DMS 273 (cell line): ENCODE measurements at regions not wholly inside any gene's neighbourhood (a gene's known extent, or its start where the extent isn't known, plus 50 kb on each side); places are given as distances from the start of the nearest gene placed in this dataset.
"Not testable (repeated sequence)": the region's sequence is repeated elsewhere in the genome, so short reads cannot be mapped to it uniquely, and the experiment has no call there.

Experiments used
- DNase-seq: peaks from one replicate; lab custom pipeline; 2025; ENCODE audit not compliant: unreplicated experiment; lab: John Stamatoyannopoulos, UW

DNA sequence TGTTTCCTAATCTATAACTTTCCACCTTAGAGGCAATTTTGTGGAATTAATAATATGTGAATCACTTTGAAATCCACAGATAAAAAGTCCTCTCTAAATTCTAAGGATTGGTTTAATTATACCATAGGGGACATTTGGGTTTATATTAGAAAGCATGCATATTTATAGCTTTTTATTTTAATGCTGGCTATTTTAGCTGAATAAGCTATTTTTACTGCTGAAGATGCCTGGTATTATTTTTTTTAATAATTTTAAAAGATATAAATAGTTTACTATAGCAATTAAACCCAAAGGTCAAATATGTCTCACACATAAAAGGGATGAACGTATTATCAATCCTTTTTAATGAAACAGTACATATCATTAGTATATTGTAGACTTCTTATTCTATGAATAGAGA lies 415.4 kb downstream of the MAGEB5 start:
- no peak for DNase-seq

DNA sequence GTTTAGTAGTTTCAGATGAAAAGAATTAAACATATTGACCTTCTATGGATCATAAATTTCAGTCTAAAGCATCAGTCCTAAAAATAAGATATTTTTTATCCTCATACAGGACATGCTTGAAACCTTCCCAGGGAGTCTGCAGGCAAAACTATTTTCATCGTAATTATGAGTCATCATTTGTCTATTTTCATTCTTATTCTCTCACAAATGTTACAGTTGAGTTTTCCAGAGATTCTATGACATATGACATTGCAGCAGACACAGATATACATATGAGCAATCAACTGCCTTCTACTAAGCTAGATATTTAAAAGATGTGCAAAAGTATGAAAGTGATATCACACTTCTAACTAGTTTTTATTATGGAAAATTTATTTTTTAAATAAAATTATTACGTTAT lies 398.0 kb downstream of the MAGEB5 start:
- no peak for DNase-seq

DNA sequence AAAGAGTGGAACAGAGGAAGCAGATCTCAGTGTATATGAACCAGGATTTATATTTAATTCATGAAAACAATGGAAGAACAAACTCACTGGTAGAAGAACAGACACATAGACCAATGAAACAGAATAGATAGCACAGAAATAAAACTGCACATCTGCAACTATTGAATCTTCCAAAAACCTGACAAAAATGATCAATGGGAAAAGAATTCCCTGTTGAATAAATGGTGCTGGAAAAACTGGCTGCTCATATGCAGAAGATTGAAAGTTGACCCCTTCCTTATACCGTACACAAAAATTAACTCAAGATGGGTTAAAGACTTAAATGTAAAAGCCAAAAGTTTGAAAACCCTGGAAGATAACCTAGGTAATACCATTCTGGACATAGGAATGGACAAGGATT lies 391.0 kb downstream of the MAGEB5 start:
- no peak for DNase-seq

DNA sequence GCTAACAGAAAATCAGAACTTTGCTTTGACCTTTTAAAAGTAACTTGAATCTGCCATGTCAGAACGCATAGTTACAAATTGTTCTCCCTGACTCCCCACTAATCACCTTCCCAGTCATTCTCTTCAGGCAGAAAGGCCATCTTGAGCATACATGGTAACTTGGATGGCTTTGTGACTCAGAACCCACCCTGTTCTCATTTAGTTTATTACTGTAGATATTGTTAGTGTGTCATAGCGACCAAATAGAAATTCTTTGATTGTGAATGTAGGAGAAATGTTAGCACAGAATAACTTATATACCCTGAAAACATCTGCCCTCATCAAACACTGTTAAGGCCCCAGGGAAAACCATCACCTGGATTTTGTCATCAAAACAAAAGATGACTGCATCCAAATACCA lies 382.0 kb downstream of the MAGEB5 start:
- DNase-seq, result no peak

DNA sequence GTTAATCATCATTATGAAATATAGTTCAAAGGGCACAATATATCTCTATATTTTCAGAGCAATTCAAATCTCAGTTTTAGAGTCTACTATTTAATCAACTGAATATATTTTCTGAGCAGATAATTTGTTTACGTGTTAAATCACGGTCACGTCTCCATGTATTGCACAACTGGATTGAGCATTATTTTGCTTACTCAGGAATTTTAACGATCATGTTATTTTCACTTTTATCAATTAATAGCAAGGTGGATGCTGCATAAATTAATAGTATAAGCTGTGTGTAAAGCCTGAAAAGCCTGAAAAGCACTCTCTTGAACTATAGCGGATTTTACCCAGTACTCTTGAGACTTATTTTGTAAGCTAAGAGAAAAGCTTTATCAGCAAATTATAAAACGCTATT lies 374.9 kb downstream of the MAGEB5 start:
- no peak for DNase-seq

DNA sequence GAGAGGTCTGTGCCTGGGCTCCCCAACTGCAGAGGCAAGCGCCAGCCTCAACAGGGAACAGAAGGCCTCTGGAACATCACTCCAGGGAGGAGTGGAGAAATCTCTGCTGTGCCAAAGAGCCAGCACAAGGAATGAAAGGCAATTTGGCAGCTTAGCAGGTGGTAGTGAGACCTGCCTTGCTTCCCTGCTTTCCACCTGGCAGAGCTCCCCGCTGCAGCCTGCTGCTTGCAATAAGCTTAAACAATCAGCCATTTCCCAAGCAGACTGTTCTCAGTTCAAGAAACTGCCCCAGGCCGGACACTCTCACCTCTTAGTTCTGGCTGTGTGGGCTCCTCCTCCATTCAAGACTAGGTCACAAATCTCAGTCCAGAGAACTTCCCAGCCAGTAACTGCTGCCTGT lies 370.6 kb downstream of the MAGEB5 start:
- DNase-seq, result no peak

DNA sequence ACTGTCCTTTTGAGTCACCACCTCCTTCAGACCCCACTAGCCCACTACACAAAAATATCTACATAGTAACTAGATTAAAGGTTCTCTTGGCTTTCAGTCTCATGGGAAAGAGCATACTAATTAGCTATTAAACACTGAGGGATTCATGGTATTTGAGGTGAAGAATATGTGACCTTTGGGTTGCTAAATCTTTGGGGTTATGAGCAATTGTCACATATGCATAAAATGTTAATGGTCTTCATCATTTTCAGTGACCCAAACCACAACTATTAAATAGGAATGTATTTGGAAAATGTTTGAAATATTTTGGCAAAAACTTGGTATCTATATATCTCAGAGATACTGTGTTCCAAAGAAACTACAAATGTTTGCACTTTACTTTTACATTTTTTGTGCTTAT lies 365.1 kb downstream of the MAGEB5 start:
- DNase-seq, result no peak

DNA sequence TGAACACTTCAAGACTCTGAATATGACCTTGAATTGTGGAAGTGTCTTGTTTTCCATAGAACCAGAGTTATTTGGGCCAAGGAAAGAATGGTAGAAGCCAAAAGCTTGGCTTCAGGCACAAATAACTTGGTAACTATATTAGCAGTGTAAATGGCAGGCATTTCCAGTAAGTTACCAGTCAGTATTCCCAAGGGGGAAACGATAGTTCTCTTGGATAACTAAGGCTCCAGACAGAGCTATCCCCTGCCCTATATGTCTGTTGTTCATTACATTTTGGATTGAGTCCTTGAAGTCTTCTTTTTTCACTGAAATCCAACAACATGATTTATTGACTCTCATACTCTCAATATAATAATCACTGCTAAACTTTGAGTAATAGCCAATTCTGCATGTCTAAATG lies 364.1 kb downstream of the MAGEB5 start:
- no peak for DNase-seq

DNA sequence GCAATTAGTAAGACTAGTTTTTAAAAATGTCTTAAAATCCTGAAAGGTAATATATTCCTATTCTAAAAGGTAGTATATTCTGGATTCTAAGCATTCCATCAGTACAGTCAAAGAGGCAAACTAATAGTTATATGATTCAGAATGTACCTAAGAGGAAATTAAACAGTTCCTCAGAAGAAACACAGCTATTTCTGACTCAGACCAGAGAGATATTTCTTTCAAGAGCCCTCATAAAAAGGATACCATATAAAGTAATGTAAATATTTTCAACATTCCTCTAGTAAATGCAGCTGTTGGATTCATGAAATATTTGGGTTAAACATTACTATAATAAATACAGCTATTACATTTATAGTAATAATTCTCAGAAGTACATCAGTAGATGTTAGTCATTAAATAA lies 358.3 kb downstream of the MAGEB5 start:
- no peak for DNase-seq

DNA sequence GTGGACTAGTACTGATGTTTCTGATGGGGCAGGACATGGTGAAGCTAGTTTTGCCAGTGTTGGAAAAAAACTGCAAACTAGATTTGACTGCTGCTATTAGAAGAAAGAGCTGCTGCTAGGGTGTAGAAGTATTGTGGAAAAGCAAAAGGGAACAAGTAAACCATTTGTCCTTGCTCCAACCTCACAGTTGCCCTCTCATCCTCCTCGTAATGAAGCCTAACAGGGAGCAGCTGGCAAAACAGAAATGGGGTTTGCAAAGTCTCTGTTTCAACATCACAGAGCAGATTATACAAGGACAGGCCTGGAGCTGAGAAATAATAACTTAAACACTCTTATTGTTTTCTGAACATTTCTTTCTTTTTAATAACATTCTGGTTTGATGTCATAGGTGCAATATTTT lies 346.2 kb downstream of the MAGEB5 start:
- no peak for DNase-seq

DNA sequence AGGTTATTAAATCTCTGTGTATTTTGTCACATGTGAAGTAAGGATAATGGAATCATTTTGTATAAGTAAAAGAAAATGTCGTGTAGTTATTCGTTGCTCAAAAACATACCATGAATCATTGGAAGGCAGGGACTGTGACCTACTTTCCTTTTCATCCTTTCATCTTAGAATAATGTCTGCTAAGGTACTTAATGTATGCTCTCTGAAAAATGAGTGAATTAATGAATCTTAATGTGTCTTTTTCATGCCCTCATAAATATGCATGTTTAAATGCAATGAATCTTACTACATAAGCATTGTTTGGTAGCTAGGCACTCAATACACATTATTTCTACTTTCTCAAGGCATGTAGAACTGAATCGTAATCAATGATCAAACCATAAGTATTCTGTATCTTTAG lies 343.9 kb downstream of the MAGEB5 start:
- no peak for DNase-seq

DNA sequence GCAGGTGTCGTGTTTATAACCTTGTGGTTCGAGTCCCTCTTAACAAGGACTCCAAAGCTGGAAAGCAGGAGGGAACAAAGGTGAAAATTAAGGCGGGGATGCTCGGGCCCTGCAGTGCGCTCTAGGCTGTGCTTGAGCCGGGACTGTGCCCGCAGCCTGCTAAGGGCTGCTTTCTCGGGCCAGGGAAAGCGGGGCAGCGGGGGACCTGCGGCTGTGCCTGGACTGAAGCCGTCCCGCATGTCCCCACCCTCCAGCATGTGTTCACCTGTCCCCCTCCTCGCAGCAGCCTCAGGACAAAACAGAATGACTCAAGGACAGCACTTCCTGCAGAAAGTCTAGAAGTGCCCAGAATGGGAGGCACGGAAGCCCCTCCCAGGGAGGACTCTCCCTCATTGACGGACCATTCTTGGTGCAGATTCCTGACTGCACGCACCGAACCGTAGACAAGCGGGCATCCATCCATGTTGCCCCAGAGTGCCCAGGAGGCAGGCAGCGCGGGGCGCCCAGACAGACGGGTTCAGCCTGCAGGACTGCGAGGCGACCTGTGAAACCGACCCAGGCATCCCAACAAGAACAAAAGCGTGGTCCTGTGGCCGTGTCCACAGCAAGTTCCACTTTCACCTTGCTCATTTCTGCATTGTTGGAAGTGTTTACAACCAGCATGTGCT lies 342.9 kb downstream of the MAGEB5 start:
- no peak for DNase-seq

DNA sequence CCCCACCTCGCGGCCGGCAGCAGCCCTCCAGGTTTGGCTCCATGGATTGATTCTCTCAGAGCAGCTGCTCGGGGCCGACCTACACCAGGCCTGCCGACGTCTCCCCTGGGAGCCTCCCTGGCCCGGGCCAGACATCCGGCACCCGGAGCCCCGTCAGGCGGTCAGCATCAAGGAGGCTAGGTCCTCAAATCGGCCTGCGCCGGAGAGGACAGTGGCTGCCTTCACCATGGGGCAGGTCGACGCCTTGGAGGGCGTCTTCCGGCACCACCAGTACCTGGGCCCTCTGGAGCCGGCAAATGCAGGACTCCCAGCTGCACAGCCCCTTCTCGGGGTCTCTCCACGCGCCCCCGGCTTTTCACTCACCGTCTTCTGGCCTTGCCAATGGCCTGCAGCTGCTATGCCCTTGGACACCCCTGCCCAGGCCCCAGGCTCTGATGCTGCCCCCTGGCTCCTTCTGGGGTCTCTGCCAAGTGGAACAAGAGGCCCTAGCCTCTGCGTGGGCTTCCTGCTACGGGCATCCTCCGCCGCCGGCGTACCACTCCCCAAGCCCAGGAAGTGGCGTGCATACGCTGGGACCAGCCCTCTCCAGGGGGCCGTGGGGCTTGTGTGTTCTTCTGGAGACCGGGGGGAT lies 341.8 kb downstream of the MAGEB5 start:
- no peak for DNase-seq

DNA sequence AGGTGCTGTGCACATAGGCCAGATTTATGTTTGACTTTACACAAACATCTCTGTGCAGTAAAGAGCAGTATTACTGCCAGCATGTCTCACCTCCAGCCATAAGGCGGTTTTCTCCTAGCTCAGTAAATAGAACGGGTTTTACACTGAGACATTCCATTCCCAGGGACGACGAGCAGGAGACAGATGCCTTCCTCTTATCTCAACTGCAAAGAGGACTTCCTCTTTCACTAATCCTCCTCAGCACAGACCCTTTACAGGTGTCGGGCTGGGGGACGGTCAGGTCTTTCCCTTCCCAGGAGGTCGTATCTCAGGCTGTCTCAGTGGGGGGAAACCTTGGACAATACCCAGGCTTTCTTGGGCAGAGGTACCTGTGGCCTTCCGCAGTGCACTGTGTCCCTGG lies 309.8 kb downstream of the MAGEB5 start:
- not testable (repeated sequence) for DNase-seq

DNA sequence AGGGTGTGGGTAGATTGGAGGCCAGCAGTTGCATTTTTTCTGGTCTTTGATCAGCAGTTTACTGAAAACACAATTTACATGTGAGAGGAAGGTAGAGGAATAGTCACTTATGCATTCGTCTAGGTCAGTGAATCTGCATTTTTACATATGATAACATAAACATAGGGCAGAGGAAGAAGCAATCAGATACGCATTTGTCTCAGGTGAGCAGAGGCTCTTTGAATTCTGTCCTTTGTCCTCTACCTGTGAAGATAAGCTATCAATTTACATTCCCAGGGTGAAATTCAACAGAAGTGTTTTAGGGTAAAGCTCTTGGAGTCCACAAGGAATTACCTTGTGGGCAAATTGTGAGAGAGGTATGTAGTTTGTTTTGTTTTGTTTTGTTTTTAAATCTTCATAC lies 306.5 kb downstream of the MAGEB5 start:
- no peak for DNase-seq

DNA sequence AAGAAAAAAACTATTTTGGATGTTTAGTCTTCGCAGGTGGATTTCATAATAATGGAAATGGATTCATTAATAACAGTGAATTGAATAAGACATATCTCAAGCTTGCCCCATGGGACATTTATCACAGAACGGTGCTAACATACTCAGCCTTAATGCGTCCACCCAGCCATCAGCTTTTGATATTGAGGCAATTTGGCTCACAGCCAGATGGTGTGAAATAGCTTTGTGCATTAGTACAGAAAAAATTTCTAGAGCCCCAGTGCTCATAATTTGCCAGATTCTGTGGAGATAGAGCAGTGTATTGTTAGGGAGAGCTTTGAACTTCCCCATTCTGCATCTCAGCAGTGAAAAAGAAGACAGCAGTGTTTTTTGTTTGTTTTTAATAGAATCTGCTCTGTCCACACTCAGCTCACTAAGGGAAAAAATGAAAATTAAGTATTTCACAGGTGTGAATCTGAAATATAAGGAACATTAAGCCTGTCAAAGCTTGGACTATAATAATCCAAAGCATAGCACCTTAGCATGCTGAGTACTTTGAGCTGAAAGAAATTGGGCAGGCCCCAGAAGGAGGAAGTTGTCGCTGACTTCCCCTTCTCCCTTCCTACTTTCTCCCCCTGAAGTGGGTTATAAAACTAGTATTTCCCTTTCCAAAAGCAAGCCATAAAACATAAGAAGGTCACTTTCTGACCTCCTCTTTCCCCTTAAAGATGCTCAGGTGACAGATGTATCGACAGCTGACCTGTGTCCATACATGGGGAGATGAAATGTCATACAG lies 295.8 kb downstream of the MAGEB5 start:
- DNase-seq, result peak; percentile 2

DNA sequence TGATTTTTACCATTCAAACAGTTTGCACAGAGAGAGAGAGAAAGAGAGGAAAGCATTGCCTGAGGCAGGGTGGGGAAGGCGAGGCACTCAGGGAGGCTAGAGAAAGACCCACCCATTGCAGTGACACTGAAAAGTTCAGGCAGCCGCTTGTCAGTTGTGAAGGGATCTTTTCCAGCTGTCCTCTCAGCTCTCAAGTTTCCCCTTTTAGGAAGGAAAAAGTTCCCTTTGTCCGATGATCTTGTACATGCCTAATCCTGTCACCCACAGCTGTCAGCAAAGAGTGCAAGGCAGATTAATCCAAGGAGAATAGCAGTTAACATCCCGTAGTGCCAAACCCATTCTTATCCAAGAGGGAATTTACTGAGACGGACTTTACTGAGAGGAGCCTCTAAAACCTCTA lies 255.0 kb downstream of the MAGEB5 start:
- DNase-seq, result no peak

DNA sequence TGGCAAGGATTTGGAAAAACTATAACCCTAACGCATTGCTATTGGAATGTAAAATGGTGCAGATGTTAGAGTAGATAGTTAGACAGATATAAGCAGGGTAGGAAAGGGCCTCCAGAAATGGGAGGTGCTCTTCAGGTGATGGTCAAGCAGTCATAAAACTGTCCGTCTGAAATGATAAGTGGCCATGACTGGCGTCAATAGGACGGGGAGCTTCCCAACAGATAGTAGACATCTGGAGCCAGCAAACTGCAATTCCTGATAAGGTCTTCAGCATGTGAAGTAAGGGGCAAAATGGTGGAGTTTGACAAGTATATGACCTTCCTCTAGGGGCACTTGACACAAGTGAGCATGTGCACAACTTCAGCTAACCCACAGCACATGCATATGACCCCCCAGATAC lies 250.4 kb downstream of the MAGEB5 start:
- DNase-seq, result no peak

DNA sequence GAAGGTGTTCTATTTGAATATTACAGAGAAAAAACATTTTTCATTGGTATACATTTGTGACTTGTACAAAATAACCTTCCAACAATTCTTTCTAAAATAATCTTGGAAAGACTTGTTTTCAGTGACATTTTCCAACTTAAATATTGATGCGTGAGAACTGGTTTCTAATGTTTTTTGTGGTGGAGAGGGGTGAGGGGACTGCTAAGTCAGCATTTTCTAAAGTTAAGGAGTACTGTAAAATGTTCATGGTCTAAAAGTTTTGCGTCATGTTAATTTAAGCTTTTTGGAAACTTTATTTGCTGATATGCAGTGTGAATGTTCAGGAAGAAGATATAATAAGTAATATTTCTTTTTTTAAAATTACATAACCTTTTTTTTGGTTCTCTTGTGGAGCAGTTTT lies 229.3 kb downstream of the MAGEB5 start:
- no peak for DNase-seq

DNA sequence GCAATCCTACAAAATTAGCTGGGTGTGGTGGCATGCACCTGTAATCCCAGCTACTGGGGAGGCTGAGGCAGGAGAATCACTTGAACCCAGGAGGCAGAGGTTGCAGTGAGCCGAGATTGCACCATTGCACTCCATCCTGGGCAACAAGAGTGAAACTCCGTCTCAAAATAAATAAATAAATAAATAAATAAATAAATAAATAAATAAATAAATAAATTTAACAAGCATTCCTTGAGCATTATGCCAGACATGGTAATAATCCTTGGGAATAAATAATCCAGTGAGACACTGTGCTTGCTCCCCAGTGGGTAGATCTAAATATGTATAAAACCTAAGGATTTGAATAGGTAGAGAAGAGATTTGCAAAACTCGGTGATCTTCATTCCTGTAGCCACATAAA lies 228.4 kb downstream of the MAGEB5 start:
- not testable (repeated sequence) for DNase-seq

DNA sequence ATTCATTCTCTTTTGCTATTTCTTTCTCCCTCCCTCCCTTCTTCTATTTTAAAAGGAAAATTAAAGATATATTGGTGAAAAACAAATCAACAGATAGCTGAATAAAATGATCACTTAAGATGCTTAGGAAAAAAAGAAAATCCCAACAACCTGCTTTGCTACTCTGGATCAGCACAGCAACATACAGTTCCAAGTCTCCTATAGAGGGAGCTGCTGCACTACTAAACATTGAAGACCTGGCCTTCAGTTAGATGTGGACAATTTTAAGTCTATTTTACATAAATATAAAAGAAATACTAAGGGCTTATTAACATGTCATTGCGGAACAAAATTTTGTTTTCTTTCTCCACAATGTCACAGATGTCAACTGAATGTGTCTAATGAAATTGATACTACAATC lies 226.4 kb downstream of the MAGEB5 start:
- DNase-seq, result peak; percentile 53

DNA sequence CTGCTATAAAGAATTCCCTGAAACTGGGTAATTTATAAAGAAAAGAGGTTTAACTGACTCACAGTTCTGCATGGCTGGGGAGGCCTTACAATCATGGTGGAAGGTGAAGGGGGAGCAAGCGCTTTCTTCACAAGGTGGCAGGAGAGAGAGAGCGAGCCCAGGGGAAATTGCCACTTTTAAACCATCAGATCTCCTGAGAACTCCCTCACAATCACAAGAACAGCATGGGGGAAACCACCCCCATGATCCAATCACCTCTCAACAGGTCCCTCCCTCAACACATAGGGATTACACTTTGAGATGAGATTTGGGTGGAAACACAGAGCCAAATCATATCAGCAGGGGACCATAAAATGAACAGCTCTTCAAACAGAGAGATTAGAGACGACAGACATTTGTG lies 198.6 kb downstream of the MAGEB5 start:
- no peak for DNase-seq
